ENCODE measurements at regions not wholly inside any gene's neighbourhood (a gene's known extent, or its start where the extent isn't known, plus 50 kb on each side); places are given as distances from the start of the nearest gene placed in this dataset.
"Not testable (repeated sequence)": the region's sequence is repeated elsewhere in the genome, so short reads cannot be mapped to it uniquely, and the experiment has no call there.

DNA sequence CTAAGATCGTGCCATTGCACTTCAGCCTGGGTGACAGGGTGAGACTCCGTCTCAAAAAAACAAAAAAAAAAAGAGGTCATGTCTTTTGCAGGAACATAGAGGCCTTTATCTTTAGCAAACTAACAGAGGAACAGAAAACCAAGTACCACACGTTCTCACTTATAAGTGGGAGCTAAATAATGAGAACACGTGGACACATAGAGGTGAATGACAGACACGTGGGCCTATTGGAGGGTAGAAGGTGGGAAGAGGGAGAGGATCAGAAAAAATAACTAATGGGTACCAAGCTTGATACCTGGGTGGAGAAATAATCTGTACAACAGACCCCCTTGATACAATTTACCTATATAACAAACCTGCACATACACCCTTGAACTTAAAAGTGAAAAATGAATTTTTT is 401.4 kb upstream of the NAALADL2 start:
- no peak for DNase-seq (ENCODE audit: low spot score)

DNA sequence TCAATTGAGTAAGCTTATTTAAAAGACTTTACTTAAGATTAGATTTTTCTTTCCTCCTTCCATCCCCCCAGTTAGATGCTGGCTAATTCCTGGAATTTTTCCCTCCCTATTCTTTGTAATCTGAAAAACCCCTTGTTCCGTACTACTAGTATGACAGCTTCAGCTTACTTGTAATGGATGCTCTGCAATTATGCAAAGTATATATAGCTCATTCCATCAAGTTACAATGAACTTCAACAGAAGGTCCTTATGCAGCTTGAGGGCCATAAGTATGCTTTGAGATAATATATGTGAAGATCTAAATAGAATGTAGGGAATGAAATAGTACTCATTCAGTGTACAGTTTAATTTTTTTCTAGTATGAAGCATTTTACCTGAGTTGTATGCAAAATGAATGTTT is 398.3 kb upstream of the NAALADL2 start:
- no peak for DNase-seq (ENCODE audit: low spot score)

DNA sequence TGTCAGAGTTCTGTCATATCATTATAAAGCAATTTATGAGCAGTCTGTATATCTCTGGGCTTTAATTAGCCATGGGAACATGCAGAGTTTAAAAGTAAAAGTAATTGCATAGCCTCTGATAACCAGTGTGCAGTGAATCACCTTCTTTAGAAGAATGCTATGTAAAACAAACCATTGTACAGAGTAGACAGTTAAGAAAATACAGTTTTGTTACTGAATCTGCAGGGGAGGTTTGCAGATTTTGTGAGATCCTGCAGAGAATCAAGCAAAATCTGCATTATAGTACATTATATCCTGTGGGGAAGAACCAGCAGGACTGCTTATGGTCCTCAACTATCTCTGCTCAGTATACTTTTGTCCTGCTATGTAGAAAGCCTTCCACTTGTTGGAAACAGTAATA is 396.2 kb upstream of the NAALADL2 start:
- DNase-seq (ENCODE audit: low spot score) = no peak

DNA sequence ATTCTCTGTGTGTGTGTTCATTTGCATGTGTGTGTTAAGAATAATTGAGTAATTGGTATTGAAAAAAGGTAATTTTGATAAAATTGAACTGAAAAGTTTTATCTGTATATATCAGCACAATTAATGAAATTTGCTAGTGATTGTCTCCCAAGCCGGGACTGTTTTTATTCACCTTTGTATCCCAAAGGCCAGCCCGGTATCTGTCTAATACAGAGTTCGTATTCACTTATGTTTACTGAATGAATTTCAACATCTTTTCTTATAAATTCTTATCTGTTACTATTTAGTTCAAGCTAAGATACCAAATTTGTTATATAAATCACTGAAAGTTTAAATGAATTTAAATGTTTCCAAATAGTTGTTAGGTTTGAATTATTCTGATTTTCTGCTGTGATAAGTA is 394.0 kb upstream of the NAALADL2 start:
- DNase-seq (ENCODE audit: low spot score) = no peak

DNA sequence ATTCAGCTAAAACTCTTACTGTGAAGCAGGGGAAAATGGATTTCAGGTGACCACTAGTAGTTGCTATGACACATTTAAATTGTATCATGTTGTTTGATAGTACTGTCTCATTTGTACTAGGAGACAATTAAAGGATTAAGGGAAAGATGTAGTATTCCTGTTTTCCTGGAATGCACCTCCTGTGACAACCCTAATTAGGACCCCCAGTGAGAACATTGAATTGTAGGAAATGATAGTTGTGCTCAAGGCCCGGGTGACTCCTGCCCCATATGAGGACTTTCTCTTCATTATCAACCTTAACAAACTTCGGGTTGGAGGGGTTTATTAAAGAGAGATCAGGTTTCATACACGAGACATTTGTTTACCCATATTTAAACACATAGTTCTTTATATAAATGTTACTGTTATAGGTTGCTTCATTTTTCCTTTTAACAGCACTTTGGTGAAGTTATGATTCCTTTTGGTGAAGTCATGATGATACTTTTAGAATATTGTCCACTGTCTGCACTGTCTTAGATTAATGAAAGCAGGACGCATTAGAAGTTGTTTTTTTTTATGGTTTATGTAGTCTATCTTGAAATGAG is 392.6 kb upstream of the NAALADL2 start:
- no peak for DNase-seq (ENCODE audit: low spot score)

DNA sequence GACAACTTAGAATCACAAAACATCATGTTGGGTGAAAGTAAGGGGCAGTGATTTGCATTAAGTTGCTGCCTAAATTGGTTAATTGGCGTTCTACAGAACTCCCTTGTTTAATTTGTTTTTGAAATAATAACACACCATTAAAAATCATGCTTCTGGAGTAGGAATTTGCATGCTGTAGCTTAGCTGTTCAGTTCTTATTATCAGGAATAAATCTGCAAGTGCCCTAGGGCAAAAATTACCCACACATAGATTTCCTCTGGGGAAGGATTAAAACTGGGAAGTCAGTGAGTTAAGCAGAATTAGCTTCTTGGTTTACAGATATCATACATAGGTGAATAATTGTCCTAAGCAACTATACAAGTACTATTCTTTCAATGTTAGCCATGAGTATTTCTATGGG is 381.6 kb upstream of the NAALADL2 start:
- no peak for DNase-seq (ENCODE audit: low spot score)

DNA sequence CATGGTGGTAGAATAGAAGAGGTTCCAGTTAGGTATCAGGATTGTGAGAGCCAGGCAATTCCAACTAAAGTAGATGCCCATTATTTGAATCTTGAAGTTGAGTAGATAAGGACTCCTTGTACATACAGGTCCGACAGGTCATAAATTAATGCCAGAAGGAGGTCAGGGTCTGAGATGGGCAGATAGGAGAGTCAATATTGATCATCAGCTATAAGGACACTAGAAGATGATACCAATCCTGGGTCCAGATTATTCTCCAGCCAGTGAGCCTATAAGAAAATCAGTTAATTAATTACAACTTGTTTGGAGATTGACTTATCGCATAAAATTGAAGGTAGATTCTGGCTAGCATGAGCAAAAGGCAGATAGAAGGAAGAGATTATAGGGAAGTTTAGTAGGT is 378.4 kb upstream of the NAALADL2 start:
- no peak for DNase-seq (ENCODE audit: low spot score)

DNA sequence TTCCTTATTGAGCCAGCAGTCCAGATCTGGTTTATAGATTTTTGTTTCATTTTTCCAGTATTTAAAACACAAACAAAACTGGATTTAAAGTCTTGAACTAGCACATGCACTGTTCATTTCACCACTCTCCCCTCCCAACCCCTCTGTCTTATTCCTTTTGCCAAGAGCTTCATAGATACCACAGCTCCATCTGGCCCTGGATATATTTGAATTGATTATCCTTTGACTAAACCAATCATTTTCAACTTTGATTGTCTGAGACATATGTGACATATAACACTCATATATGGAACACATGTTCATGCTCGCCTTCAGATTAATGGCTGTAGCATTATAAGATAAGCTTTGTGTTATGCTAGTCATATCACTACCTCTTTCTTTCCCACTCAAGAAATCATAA is 376.6 kb upstream of the NAALADL2 start:
- DNase-seq (ENCODE audit: low spot score) = no peak

DNA sequence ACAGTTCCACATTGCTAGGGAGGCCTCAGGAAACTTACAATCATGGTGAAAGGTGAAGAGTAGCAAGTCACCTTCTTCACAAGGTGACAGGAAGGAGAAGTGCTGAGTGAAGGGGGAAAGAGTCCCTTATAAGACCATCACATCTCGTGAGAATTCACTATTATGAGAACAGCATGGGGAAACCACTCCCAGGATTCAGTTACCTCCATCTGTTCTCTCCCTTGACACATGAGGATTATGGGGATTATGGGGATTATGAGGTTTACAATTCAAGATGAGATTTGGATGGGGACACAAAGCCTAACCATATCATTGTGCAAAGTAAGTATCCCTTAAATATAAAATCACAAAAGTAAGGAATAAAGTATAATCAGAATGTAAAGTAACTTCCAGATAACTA is 375.9 kb upstream of the NAALADL2 start:
- DNase-seq (ENCODE audit: low spot score) = no peak

DNA sequence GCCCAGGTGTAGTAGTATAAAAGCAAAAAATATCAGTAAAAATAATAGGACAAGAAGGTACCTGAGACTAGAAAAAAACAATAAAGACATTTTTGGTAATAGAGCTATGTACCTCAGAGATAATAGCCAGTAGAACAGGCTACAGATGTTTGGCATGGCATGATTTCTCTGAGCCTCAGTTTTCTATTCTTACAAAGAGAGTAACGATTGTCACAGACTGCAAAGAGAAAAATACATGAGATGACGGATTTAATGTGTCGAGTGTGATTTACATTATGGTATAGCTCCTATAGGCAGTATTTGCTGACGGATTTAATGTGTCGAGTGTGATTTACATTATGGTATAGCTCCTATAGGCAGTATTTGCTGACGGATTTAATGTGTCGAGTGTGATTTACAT is 375.3 kb upstream of the NAALADL2 start:
- not testable (repeated sequence) for DNase-seq (ENCODE audit: low spot score)

DNA sequence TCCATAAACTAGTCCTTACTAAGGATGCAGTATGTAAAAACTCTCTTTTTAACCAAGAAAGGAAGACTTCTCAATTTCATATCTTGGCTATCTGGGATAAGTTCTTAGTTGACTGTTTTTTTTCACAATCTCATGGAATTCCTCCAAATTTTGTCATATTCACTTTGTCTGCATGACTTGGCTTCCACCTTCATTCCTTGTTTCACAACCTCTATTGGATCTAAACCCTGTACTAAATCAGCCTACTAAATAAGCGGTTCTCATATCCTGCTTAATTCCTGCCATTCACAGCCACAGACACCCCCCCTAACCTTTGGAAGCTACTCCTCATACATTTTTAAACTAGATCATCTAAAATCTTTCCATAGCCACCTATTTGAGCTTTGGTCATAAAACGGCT is 370.6 kb upstream of the NAALADL2 start:
- no peak for DNase-seq (ENCODE audit: low spot score)

DNA sequence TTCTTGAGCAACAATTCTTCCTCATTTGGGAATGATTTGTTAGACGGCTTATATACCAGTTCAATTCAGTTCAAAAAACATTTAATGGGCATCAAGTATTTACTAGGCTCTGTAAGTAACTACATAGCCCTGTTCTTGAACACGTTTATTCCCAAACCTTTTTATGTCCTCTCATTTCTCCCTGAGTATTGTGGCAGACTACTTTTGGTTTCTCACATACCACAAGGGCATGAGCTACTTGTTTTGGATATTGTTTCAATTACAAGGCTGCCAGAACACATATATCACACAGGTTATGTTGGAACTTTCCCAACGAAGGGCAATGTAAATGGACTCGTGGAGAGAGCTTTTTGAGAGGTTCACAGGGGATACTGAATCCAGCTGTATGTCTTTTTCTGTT is 363.8 kb upstream of the NAALADL2 start:
- no peak for DNase-seq (ENCODE audit: low spot score)

DNA sequence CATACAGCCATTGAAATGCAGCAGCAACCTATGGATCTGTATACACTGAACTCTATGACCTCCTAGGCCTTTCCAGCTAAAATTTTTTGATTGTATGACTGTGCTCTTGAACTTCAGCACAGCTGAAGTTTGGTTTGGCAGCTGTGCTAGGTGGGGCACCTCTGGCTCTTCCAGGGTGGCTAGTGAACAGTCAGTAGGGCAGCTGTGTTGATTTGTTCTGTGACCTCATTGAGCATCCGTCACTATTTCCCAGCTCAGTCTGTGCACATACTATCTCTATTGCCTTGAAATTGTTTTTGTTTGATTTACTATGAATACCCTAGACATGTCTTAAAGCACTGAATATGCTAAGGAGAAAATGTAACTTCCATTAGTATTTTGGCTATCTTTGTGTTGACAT is 363.2 kb upstream of the NAALADL2 start:
- DNase-seq (ENCODE audit: low spot score) = no peak

DNA sequence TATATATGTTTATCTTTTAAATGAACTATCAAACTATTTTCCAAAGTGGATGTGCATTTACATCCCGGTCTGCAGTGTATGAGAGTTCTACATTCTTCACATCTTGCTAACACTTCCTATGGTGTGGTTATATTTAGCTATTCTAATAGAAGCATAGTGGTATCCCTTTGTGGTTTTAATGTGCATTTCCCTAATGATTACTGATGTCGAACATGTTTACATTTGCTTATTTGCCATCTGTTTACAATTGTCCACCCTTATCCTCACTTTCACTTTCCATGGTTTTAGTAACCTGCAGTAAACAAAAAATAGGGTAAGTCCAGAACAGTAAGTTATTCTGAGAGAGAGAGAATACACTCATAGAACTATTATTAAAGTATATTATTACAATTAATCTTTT is 360.5 kb upstream of the NAALADL2 start:
- no peak for DNase-seq (ENCODE audit: low spot score)

DNA sequence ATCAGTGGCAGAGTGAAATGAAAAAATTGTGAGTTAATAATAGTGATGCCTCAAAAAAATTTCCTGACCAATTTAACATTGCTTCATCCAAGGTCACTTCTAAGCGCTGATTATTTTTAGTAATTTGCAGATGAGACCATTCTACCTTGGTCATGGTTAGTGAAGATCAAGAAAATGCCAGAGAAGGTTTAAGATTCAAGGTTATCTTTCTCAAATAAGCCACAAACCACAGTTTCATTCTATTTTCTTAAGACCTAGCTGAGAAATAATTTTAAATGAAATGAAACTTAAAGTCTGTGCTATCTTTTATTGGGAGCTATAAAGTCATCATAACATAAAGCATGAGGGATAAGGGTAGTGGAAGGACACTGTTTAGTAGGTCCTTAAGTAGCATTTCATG is 353.9 kb upstream of the NAALADL2 start:
- no peak for DNase-seq (ENCODE audit: low spot score)

DNA sequence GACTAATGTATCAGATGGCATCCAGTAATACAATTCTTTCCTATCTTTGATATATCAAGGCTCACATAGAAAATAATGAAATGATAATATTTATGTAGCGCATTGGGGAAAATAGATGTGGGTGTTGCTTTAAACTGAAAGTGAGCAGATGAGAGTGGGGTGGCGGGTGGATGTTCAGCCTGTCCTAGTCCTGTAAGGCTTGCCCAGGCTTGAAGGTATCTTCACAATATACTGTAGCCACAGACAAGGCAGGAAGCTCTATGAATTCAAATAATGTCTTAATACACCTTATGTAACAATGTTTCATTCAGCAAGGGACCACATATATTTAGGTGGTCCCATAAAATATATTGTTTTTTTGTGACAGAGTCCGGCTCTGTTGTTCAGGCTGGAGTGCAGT is 334.9 kb upstream of the NAALADL2 start:
- no peak for DNase-seq (ENCODE audit: low spot score)

DNA sequence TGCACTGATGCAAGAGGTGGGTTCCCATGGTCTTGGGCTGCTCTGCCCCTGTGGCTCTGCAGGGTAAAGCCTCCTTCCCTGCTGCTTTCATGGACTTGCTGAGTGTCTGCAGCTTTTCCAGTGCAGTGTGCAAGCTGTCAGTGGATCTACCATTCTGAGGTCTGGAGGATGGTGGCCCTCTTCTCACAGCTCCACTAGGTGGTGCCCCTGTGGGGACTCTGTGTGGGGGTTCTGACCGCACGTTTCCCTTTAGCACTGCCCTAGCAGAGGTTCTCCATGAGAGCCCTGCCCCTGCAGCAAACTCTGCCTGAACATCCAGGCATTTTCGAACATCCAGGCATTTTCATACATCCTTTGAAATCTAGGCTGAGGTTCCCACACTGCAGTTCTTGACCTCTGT is 329.8 kb upstream of the NAALADL2 start:
- DNase-seq (ENCODE audit: low spot score) = no peak

DNA sequence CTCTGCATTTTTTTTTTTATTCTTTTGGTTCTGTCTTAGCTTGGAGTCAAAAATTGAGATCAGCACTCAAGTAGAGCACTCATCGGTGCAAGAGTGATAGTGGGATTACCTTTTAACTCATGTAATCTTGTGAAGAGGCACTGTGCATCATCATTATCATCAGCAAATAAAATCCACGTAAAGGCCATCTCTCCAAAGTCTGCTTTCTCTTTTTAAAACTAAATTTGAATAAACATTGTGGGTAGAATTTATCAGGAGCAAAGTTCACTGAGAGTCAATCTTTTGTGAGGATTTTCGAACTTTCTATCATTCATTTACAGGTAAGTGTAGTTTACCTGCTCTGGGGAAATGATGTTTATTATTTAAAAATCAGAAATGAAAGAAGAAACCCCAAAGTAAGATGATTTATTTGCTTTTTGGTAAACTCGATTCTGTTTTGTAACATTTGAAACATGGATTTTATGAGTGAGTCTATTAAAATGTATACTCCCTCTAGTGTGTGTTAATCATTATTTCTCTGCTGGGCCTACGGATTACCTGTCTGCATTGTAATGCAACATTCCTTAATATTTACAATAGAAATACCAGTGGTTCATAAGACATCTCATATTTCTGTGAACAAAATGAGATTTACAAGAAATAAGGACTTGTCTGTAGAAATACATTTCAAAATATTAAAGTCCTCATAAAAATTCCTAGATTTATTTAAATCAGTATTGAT is 327.7 kb upstream of the NAALADL2 start:
- no peak for DNase-seq (ENCODE audit: low spot score)

DNA sequence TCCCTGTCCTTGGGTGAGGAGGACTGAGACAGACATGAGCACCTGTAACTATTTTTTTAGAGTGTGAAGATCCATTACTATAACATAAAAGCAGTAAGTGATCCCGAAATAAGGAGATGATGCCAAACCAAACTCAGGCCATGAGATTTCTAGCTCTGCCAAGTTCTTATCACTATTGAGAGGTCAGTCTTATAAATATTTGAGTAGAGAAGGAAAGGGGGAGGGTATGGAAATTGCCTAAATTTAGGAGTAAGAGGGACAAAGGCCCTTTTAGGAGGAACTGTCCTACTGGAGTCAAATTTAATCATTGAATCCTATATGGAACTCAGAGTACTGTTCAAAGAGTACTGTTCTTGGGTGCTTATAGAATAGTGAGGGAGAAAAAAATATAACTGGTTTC is 326.9 kb upstream of the NAALADL2 start:
- DNase-seq (ENCODE audit: low spot score) = no peak

DNA sequence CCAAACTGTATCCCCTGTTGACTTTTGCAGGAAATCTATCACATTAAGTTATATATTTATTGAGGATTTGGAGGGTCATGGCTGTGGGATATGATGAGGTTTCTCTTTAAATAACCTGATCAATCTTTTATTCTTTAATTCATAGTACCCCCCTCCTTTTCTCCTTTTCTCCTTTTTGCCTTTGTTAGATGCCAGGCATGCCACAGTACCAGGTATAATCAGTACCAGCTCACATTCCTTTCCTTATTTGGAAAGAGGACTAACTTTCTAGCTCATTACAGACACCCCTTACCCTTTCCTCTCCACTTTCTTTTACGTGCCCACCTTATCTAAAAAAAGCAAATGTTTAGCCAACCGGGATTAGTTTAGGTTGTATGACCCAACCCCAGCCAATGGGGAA is 326.4 kb upstream of the NAALADL2 start:
- no peak for DNase-seq (ENCODE audit: low spot score)

DNA sequence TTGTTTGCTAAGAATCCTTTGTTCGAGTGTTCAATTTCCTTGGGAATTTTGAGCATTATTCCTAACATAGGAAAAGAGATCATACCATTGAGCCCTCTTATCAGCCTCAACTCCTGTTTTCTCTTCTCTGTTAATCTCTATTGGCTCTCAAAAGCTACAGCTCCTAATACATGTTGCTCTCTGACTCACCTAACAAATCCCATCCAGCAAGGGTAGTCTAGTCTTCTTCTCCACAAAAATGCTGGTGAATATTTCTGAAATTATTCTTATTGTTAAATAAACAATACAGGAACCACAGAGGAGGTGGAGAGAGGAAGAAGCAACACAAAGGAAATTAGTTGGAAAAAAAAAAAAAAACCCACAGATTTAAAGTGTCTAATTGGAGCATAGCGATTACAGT is 325.8 kb upstream of the NAALADL2 start:
- no peak for DNase-seq (ENCODE audit: low spot score)

DNA sequence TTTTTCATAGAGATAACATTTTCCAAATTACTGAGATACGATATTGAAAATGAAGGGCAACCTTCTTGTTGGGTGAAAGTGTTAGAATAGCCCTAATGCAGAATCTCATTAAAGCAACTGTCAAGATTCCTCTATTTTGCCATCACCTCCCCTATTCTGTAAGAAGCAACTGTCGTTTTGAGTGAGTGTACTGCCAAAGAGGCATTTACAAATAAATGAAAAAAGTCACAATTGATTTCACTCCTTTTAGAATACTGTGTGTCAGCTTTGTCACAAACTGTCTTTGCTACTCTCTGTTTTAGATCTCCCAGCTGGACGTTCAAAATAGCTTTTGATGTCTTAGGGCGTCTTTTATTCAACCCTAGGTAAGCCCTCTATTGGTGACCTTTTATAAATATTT is 322.8 kb upstream of the NAALADL2 start:
- DNase-seq (ENCODE audit: low spot score) = no peak

DNA sequence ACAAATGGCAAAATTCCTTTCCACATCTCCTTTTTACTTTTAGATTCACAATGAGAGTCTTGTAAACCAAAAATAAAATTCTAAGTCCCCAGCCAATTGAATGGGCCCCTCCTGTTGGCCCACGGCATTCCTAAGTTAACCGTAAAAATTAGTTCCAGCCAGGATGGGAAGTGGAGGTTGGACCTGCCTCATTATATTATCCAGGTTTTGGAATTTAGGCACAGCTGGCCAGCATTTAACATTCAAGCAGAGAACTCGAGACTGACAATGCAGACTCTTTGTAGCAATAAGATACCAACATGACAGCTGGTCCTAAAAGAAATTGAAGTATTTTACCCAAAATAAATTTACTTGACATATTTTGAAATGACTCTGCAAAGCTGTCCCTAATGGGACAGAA is 321.0 kb upstream of the NAALADL2 start:
- no peak for DNase-seq (ENCODE audit: low spot score)

Measured in ureter (tissue), 1 donor.